SK-N-MC (cell line): ENCODE measurements at regions not wholly inside any gene's neighbourhood (a gene's known extent, or its start where the extent isn't known, plus 50 kb on each side); places are given as distances from the start of the nearest gene placed in this dataset.

ENCODE experiments used
- EZH2 ChIP-seq: fragments of 200-600 bp; sonication (generic); IDR thresholded peaks from one replicate; pipeline ENCODE4 v1.6.1; 2017; ENCODE audit warnings: antibody characterized with exemption
- POLR2AphosphoS5 ChIP-seq: IDR thresholded peaks from 2 replicates; pipeline ENCODE4 v1.6.1; 2012; ENCODE audit warnings: mild to moderate bottlenecking, low read depth, low read length, borderline replicate concordance

GRCh38 chr2:8582651-8583399 is 99.0 kb upstream of the ID2 start:
- no peak for TF ChIP-seq EZH2
- TF ChIP-seq POLR2AphosphoS5, result no peak
